Muscle of leg (tissue), 3 donors: ENCODE measurements at regions not wholly inside any gene's neighbourhood (a gene's known extent, or its start where the extent isn't known, plus 50 kb on each side); places are given as distances from the start of the nearest gene placed in this dataset.

Experiments used
- DNase-seq: peaks from one replicate; pipeline ENCODE4 v3.0.0; 2013
- H3K27ac ChIP-seq: one replicate; pipeline ENCODE4 v1.5.1; 2013; ENCODE audit warnings: mild to moderate bottlenecking, low read length, control low read depth
- H3K27me3 ChIP-seq: one replicate; pipeline ENCODE4 v1.6.1; 2013; ENCODE audit warnings: low read length; ENCODE audit not compliant: control insufficient read depth, insufficient read depth
- H3K36me3 ChIP-seq: one replicate; pipeline ENCODE4 v1.6.1; 2013; ENCODE audit warnings: low read length; ENCODE audit not compliant: control insufficient read depth, insufficient read depth
- H3K4me1 ChIP-seq: one replicate; pipeline ENCODE4 v1.6.1; 2013; ENCODE audit warnings: low read length; ENCODE audit not compliant: control insufficient read depth, insufficient read depth
- H3K4me3 ChIP-seq: one replicate; pipeline ENCODE4 v1.5.1; 2013; ENCODE audit warnings: low read length, control low read depth
- H3K9me3 ChIP-seq: replicated peaks from 2 replicates; pipeline ENCODE4 v1.6.1; 2013; ENCODE audit warnings: low read depth, low read length; ENCODE audit not compliant: control insufficient read depth
- WGBS: methylation state at CpG from one replicate; pipeline ENCODE4 v1.1.5; 2013; ENCODE audit warnings: missing lambda C conversion rate; ENCODE audit not compliant: insufficient coverage; 5-methylcytosine and 5-hydroxymethylcytosine counted together

- Histone ChIP-seq H3K4me1 (peaks cover 5% of the 10 kb centered on the region), H3K36me3 (no peaks in the 10 kb centered on the region), H3K27ac (no peak overlapping the region), H3K27me3 (no peaks in the 10 kb centered on the region), H3K4me3 (no peak overlapping the region), H3K9me3 (no peaks in the 10 kb centered on the region)
- peak; percentile 21 for DNase-seq
- no CpG with 5 or more reads among the region's 1 CpG for WGBS
These were observed 278.1 kb upstream of the FAT3 start for GRCh38 chr11:91946397-91946951.

GRCh38 chr11:91935120-91935519, 289.5 kb upstream of the FAT3 start:
- Histone ChIP-seq H3K4me3 (no peak overlapping the region), H3K36me3 (no peaks in the 10 kb centered on the region), H3K4me1 (peaks cover 2% of the 10 kb centered on the region), H3K27me3 (no peaks in the 10 kb centered on the region), H3K27ac (no peak overlapping the region), H3K9me3 (no peaks in the 10 kb centered on the region)
- DNase-seq: no peak
- WGBS: no CpG with 5 or more reads among the region's 3 CpGs

GRCh38 chr11:91932151-91932821, 292.3 kb upstream of the FAT3 start:
- H3K9me3 ChIP-seq: no peaks in the 10 kb centered on the region
- WGBS: 66% methylated on average over 5 of the region's 11 CpGs
- H3K27me3 ChIP-seq: no peaks in the 10 kb centered on the region
- no peak overlapping the region for H3K27ac ChIP-seq
- H3K4me3 ChIP-seq: no peak overlapping the region
- H3K36me3 ChIP-seq: no peaks in the 10 kb centered on the region
- H3K4me1 ChIP-seq: peaks cover 2% of the 10 kb centered on the region
- peak; percentile 9 for DNase-seq

GRCh38 chr11:91927448-91927847, 297.2 kb upstream of the FAT3 start:
- 53% methylated on average over 2 of the region's 2 CpGs for WGBS
- Histone ChIP-seq H3K27ac (no peak overlapping the region), H3K4me1 (peaks cover 2% of the 10 kb centered on the region), H3K4me3 (no peak overlapping the region), H3K36me3 (no peaks in the 10 kb centered on the region), H3K27me3 (no peaks in the 10 kb centered on the region), H3K9me3 (no peaks in the 10 kb centered on the region)
- DNase-seq: no peak

GRCh38 chr11:91926965-91927364, 297.7 kb upstream of the FAT3 start:
- DNase-seq: peak; percentile 66
- Histone ChIP-seq H3K4me3 (no peak overlapping the region), H3K27me3 (no peaks in the 10 kb centered on the region), H3K36me3 (no peaks in the 10 kb centered on the region), H3K9me3 (no peaks in the 10 kb centered on the region), H3K27ac (no peak overlapping the region), H3K4me1 (peaks cover under 1% of the 10 kb centered on the region)
- no CpG with 5 or more reads among the region's 1 CpG for WGBS

- no peaks in the 10 kb centered on the region for H3K9me3 ChIP-seq
- WGBS: 40% methylated on average over 1 of the region's 1 CpG
- no peak overlapping the region for H3K4me3 ChIP-seq
- no peak for DNase-seq
- no peaks in the 10 kb centered on the region for H3K4me1 ChIP-seq
- H3K27ac ChIP-seq: no peak overlapping the region
- H3K27me3 ChIP-seq: no peaks in the 10 kb centered on the region
- no peaks in the 10 kb centered on the region for H3K36me3 ChIP-seq
These were observed 301.8 kb upstream of the FAT3 start for GRCh38 chr11:91922846-91923245.

GRCh38 chr11:91921974-91922373, 302.6 kb upstream of the FAT3 start:
- no CpG with 5 or more reads among the region's 1 CpG for WGBS

GRCh38 chr11:91913407-91913806, 311.2 kb upstream of the FAT3 start:
- H3K27me3 ChIP-seq: no peaks in the 10 kb centered on the region
- no peaks in the 10 kb centered on the region for H3K36me3 ChIP-seq
- no peaks in the 10 kb centered on the region for H3K9me3 ChIP-seq
- H3K4me1 ChIP-seq: no peaks in the 10 kb centered on the region
- H3K4me3 ChIP-seq: no peak overlapping the region
- H3K27ac ChIP-seq: no peak overlapping the region
- DNase-seq: no peak

More at GRCh38 chr11:91921974-91922373, 302.6 kb upstream of the FAT3 start:
- no peaks in the 10 kb centered on the region for H3K36me3 ChIP-seq
- H3K27me3 ChIP-seq: no peaks in the 10 kb centered on the region
- no peak overlapping the region for H3K27ac ChIP-seq
- H3K4me1 ChIP-seq: no peaks in the 10 kb centered on the region
- no peak for DNase-seq
- no peaks in the 10 kb centered on the region for H3K9me3 ChIP-seq
- H3K4me3 ChIP-seq: no peak overlapping the region

GRCh38 chr11:91912322-91912721, 312.3 kb upstream of the FAT3 start:
- H3K27ac ChIP-seq: no peak overlapping the region
- no peaks in the 10 kb centered on the region for H3K36me3 ChIP-seq
- no peaks in the 10 kb centered on the region for H3K9me3 ChIP-seq
- H3K4me1 ChIP-seq: no peaks in the 10 kb centered on the region
- no peaks in the 10 kb centered on the region for H3K27me3 ChIP-seq
- no peak for DNase-seq
- H3K4me3 ChIP-seq: no peak overlapping the region
- WGBS: no CpG with 5 or more reads among the region's 4 CpGs

GRCh38 chr11:91906871-91907624, 317.6 kb upstream of the FAT3 start:
- no peak overlapping the region for H3K27ac ChIP-seq
- WGBS: 33% methylated on average over 1 of the region's 9 CpGs
- H3K36me3 ChIP-seq: no peaks in the 10 kb centered on the region
- DNase-seq: no peak
- H3K27me3 ChIP-seq: no peaks in the 10 kb centered on the region
- H3K9me3 ChIP-seq: no peaks in the 10 kb centered on the region
- no peaks in the 10 kb centered on the region for H3K4me1 ChIP-seq
- no peak overlapping the region for H3K4me3 ChIP-seq
